ENCODE measurements at regions not wholly inside any gene's neighbourhood (a gene's known extent, or its start where the extent isn't known, plus 50 kb on each side); places are given as distances from the start of the nearest gene placed in this dataset.

- TF ChIP-seq, protein P1, sequence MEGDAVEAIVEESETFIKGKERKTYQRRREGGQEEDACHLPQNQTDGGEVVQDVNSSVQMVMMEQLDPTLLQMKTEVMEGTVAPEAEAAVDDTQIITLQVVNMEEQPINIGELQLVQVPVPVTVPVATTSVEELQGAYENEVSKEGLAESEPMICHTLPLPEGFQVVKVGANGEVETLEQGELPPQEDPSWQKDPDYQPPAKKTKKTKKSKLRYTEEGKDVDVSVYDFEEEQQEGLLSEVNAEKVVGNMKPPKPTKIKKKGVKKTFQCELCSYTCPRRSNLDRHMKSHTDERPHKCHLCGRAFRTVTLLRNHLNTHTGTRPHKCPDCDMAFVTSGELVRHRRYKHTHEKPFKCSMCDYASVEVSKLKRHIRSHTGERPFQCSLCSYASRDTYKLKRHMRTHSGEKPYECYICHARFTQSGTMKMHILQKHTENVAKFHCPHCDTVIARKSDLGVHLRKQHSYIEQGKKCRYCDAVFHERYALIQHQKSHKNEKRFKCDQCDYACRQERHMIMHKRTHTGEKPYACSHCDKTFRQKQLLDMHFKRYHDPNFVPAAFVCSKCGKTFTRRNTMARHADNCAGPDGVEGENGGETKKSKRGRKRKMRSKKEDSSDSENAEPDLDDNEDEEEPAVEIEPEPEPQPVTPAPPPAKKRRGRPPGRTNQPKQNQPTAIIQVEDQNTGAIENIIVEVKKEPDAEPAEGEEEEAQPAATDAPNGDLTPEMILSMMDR (IDR thresholded peaks at IDR 0.05; ENCODE audit: low read length) = no peak
- no peak for TF ChIP-seq EZH2 (optimal IDR thresholded peaks at IDR 0.05; ENCODE audit: low read depth, low read length)
Measured at GRCh38 chr9:12424243-12424642, 268.9 kb upstream of the TYRP1 start.

Data from MM.1S (cell line).